Mesenchymal stem cell (in vitro differentiated cells and primary cell): ENCODE measurements at regions not wholly inside any gene's neighbourhood (a gene's known extent, or its start where the extent isn't known, plus 50 kb on each side); places are given as distances from the start of the nearest gene placed in this dataset.

Experiments
- DNase-seq: peaks from one replicate; pipeline ENCODE4 v3.0.0-alpha.2; 2013
- H2AFZ ChIP-seq: one replicate; pipeline ENCODE4 v1.6.1; 2013; ENCODE audit warnings: low read depth, mild to moderate bottlenecking, control low read depth, inconsistent platforms, low read length, moderate library complexity
- H2AK5ac ChIP-seq: 2 replicates; pipeline ENCODE4 v1.6.1; 2013; ENCODE audit warnings: low read length, moderate library complexity, mild to moderate bottlenecking, inconsistent platforms; ENCODE audit not compliant: severe bottlenecking
- H2BK120ac ChIP-seq: one replicate; pipeline ENCODE4 v1.6.1; 2013; ENCODE audit warnings: low read depth, mild to moderate bottlenecking, inconsistent platforms, low read length, moderate library complexity
- H2BK12ac ChIP-seq, 2 experiments: one replicate each; pipeline ENCODE4 v1.6.1; 2013; ENCODE audit warnings: inconsistent platforms in 2 of 2, low read length in 2 of 2, mild to moderate bottlenecking in 2 of 2, moderate library complexity in 2 of 2, control low read depth in 1 of 2
- H2BK15ac ChIP-seq: one replicate; pipeline ENCODE4 v1.6.1; 2013; ENCODE audit warnings: mild to moderate bottlenecking, low read depth, inconsistent platforms; ENCODE audit not compliant: poor library complexity, severe bottlenecking
- H2BK5ac ChIP-seq: 2 replicates; pipeline ENCODE4 v1.6.1; 2013; ENCODE audit warnings: low read depth, mild to moderate bottlenecking, low read length, control low read depth, inconsistent platforms; ENCODE audit not compliant: poor library complexity, severe bottlenecking
- H3K14ac ChIP-seq, 2 experiments: one replicate each; pipeline ENCODE4 v1.6.1; 2013; ENCODE audit warnings: inconsistent platforms in 2 of 2, low read length in 2 of 2, control low read depth in 1 of 2, mild to moderate bottlenecking in 1 of 2, moderate library complexity in 1 of 2
- H3K18ac ChIP-seq, 2 experiments: one replicate each; pipeline ENCODE4 v1.6.1; 2013; ENCODE audit warnings: inconsistent platforms in 2 of 2, low read length in 2 of 2, control low read depth in 1 of 2, low read depth in 1 of 2, mild to moderate bottlenecking in 1 of 2
- H3K23ac ChIP-seq, 2 experiments: one replicate each; pipeline ENCODE4 v1.6.1; 2013; ENCODE audit warnings: inconsistent platforms in 2 of 2, low read length in 2 of 2, mild to moderate bottlenecking in 2 of 2, moderate library complexity in 2 of 2, control low read depth in 1 of 2
- H3K27ac ChIP-seq: 2 replicates; pipeline ENCODE4 v1.5.1; 2013; ENCODE audit warnings: mild to moderate bottlenecking, moderate library complexity, low read length, control low read depth, inconsistent platforms; ENCODE audit not compliant: poor library complexity, severe bottlenecking
- H3K27me3 ChIP-seq, 2 experiments: 2 replicates each; pipeline versions ENCODE4 v1.6.1 to v1.7.0; 2013; ENCODE audit warnings: low read length in 2 of 2, mild to moderate bottlenecking in 2 of 2, moderate library complexity in 2 of 2, control low read depth in 1 of 2, inconsistent platforms in 1 of 2; ENCODE audit not compliant: control insufficient read depth in 1 of 2, insufficient read depth in 1 of 2
- H3K36me3 ChIP-seq, 2 experiments: 2 replicates each; pipeline versions ENCODE4 v1.6.1 to v1.7.0; 2013; ENCODE audit warnings: low read length in 2 of 2, control low read depth in 1 of 2, inconsistent platforms in 1 of 2, low read depth in 1 of 2, mild to moderate bottlenecking in 1 of 2; ENCODE audit not compliant: insufficient read depth in 2 of 2, control insufficient read depth in 1 of 2
- H3K4ac ChIP-seq, 2 experiments: one replicate each; pipeline ENCODE4 v1.6.1; 2013; ENCODE audit warnings: inconsistent platforms in 2 of 2, low read length in 2 of 2, mild to moderate bottlenecking in 2 of 2, moderate library complexity in 2 of 2, control low read depth in 1 of 2, low read depth in 1 of 2
- H3K4me1 ChIP-seq: 2 replicates; pipeline ENCODE4 v1.6.1; 2013; ENCODE audit warnings: low read depth, low read length, control low read depth; ENCODE audit not compliant: control insufficient read depth, insufficient read depth
- H3K4me2 ChIP-seq: 2 replicates; pipeline ENCODE4 v1.6.1; 2013; ENCODE audit warnings: low read length, mild to moderate bottlenecking, inconsistent platforms; ENCODE audit not compliant: poor library complexity, severe bottlenecking
- H3K4me3 ChIP-seq, 2 experiments: 2 replicates each; pipeline versions ENCODE4 v1.5.1 to v1.7.0; 2013; ENCODE audit warnings: low read length in 2 of 2, mild to moderate bottlenecking in 2 of 2, control low read depth in 1 of 2, low read depth in 1 of 2; ENCODE audit not compliant: insufficient read depth in 1 of 2
- H3K79me1 ChIP-seq: replicated peaks from 2 replicates; pipeline ENCODE4 v1.6.1; 2013; ENCODE audit warnings: mild to moderate bottlenecking, control low read depth, low read length, inconsistent platforms; ENCODE audit not compliant: poor library complexity, severe bottlenecking
- H3K9ac ChIP-seq: 2 replicates; pipeline ENCODE4 v1.7.0; 2013; ENCODE audit warnings: mild to moderate bottlenecking, low read length, moderate library complexity
- H3K9me3 ChIP-seq: 2 replicates; pipeline ENCODE4 v1.7.0; 2013; ENCODE audit warnings: mild to moderate bottlenecking, low read length; ENCODE audit not compliant: control insufficient read depth
- H4K8ac ChIP-seq: one replicate; pipeline ENCODE4 v1.6.1; 2013; ENCODE audit warnings: inconsistent platforms, mild to moderate bottlenecking, low read length, moderate library complexity
- H4K91ac ChIP-seq: one replicate; pipeline ENCODE4 v1.6.1; 2013; ENCODE audit warnings: mild to moderate bottlenecking, low read length, inconsistent platforms
- WGBS: methylation state at CpG from one replicate; pipeline ENCODE4 v1.1.7; 2013; ENCODE audit warnings: mixed read lengths; 5-methylcytosine and 5-hydroxymethylcytosine counted together

- H3K27ac ChIP-seq = no peak overlapping the region
- no peak overlapping the region for H3K9ac ChIP-seq
- no peak overlapping the region for H4K8ac ChIP-seq
- H2BK120ac ChIP-seq = no peak overlapping the region
- H4K91ac ChIP-seq = no peak overlapping the region
- H3K79me1 ChIP-seq = peaks cover 14% of the 10 kb centered on the region
- H2AFZ ChIP-seq = no peak overlapping the region
- peak; percentile 48 for DNase-seq
- H3K36me3 ChIP-seq = peaks cover 0 to 23% of the 10 kb centered on the region in 2 experiments
- H2BK5ac ChIP-seq = no peak overlapping the region
- no peak overlapping the region for H2BK15ac ChIP-seq
- no peak overlapping the region for H3K4me3 ChIP-seq
- no peak overlapping the region for H3K23ac ChIP-seq
- no CpG with 5 or more reads among the region's 4 CpGs for WGBS
- H3K4me2 ChIP-seq = no peak overlapping the region
- no peaks in the 10 kb centered on the region for H3K27me3 ChIP-seq
- no peak overlapping the region for H3K4ac ChIP-seq
- no peak overlapping the region for H2BK12ac ChIP-seq
- H3K14ac ChIP-seq = no peak overlapping the region
- no peak overlapping the region for H3K18ac ChIP-seq
- H3K9me3 ChIP-seq = no peaks in the 10 kb centered on the region
- H3K4me1 ChIP-seq = peaks cover 9% of the 10 kb centered on the region
- H2AK5ac ChIP-seq = no peak overlapping the region
Observed at GRCh38 chr6:56860475-56860874, 94.4 kb upstream of the BEND6 start.

GRCh38 chr6:56856036-56856580 lies 98.8 kb upstream of the BEND6 start:
- WGBS = 95% methylated on average over 4 of the region's 4 CpGs
- H3K9ac ChIP-seq = no peak overlapping the region

GRCh38 chr6:56854086-56854485 lies 100.8 kb upstream of the BEND6 start:
- Histone ChIP-seq H2BK5ac (no peak overlapping the region), H3K4me1 (peaks cover 8% of the 10 kb centered on the region), H2BK12ac (no peak overlapping the region), H2AK5ac (no peak overlapping the region), H3K14ac (no peak overlapping the region), H2BK120ac (no peak overlapping the region), H4K91ac (no peak overlapping the region), H3K36me3 (peaks cover 0 to 20% of the 10 kb centered on the region in 2 experiments), H2AFZ (no peak overlapping the region), H3K4me3 (no peak overlapping the region), H3K27ac (no peak overlapping the region), H3K23ac (no peak overlapping the region), H3K4ac (no peak overlapping the region), H3K27me3 (no peaks in the 10 kb centered on the region), H3K9ac (no peak overlapping the region), H3K18ac (no peak overlapping the region), H3K9me3 (no peaks in the 10 kb centered on the region), H3K4me2 (no peak overlapping the region), H3K79me1 (peaks cover 3% of the 10 kb centered on the region), H4K8ac (no peak overlapping the region), H2BK15ac (no peak overlapping the region)
- DNase-seq = no peak
- WGBS = 100% methylated on average over 1 of the region's 2 CpGs

More at GRCh38 chr6:56856036-56856580, 98.8 kb upstream of the BEND6 start:
- Histone ChIP-seq H2BK15ac (no peak overlapping the region), H3K79me1 (peaks cover 4% of the 10 kb centered on the region), H2BK12ac (no peak overlapping the region), H3K23ac (no peak overlapping the region), H2AK5ac (no peak overlapping the region), H4K8ac (no peak overlapping the region), H3K14ac (no peak overlapping the region), H2BK120ac (no peak overlapping the region), H3K4me3 (no peak overlapping the region), H3K18ac (no peak overlapping the region), H3K4ac (no peak overlapping the region), H4K91ac (no peak overlapping the region), H3K9me3 (no peaks in the 10 kb centered on the region), H3K36me3 (peaks cover 0 to 15% of the 10 kb centered on the region in 2 experiments), H2AFZ (no peak overlapping the region), H3K27ac (no peak overlapping the region), H3K4me1 (peaks cover 4% of the 10 kb centered on the region), H3K4me2 (no peak overlapping the region), H3K27me3 (no peaks in the 10 kb centered on the region), H2BK5ac (no peak overlapping the region)
- no peak for DNase-seq

- Histone ChIP-seq H3K27me3 (no peaks in the 10 kb centered on the region), H2BK120ac (no peak overlapping the region), H3K9me3 (no peaks in the 10 kb centered on the region), H2BK5ac (no peak overlapping the region), H3K79me1 (peaks cover 3% of the 10 kb centered on the region), H3K9ac (peak overlapping the region; percentile 6), H3K27ac (no peak overlapping the region), H3K36me3 (peaks cover 0 to 15% of the 10 kb centered on the region in 2 experiments), H3K4me1 (peaks cover 8% of the 10 kb centered on the region), H4K8ac (no peak overlapping the region), H2AK5ac (no peak overlapping the region), H3K4ac (no peak overlapping the region), H2BK12ac (no peak overlapping the region), H3K18ac (no peak overlapping the region), H2BK15ac (no peak overlapping the region), H3K4me3 (no peak overlapping the region), H2AFZ (no peak overlapping the region), H3K14ac (no peak overlapping the region), H4K91ac (no peak overlapping the region), H3K4me2 (no peak overlapping the region), H3K23ac (no peak overlapping the region)
- WGBS = no CpG with 5 or more reads among the region's 2 CpGs
- DNase-seq = no peak
Observed at GRCh38 chr6:56853541-56853940, 101.4 kb upstream of the BEND6 start.
